SH-SY5Y (cell line): ENCODE measurements at regions not wholly inside any gene's neighbourhood (a gene's known extent, or its start where the extent isn't known, plus 50 kb on each side); places are given as distances from the start of the nearest gene placed in this dataset.

Experiments used
- GATA2 ChIP-seq: IDR thresholded peaks from 2 replicates; pipeline ENCODE4 v1.6.1; 2011; ENCODE audit warnings: mild to moderate bottlenecking, low read depth, low read length
- GATA3 ChIP-seq: IDR thresholded peaks from 2 replicates; pipeline ENCODE4 v1.6.1; 2011; ENCODE audit warnings: low read depth, mild to moderate bottlenecking, low read length, moderate library complexity

- TF ChIP-seq GATA3 (no peak), GATA2 (no peak)
Observed at GRCh38 chr2:37583402-37583801, 88.0 kb downstream of the CDC42EP3 start.
